Epithelial cell of esophagus (primary cell): ENCODE measurements at regions not wholly inside any gene's neighbourhood (a gene's known extent, or its start where the extent isn't known, plus 50 kb on each side); places are given as distances from the start of the nearest gene placed in this dataset.

ENCODE experiments used
- DNase-seq: peaks from one replicate; pipeline ENCODE4 v3.0.0; 2010; ENCODE audit warnings: low read depth
- H3K4me3 ChIP-seq: 2 replicates; pipeline ENCODE4 v1.5.1; 2011; ENCODE audit warnings: mild to moderate bottlenecking, low read length, control low read depth
- TF ChIP-seq, protein P1 (sequence below): IDR thresholded peaks from 2 replicates; pipeline ENCODE4 v1.5.1; 2011; ENCODE audit warnings: low read depth, mild to moderate bottlenecking, low read length, control low read depth, inconsistent platforms; ENCODE audit not compliant: insufficient read depth; ENCODE audit errors: missing control alignments

GRCh38 chr13:111029957-111030609 is 85.0 kb upstream of the ARHGEF7 start:
- H3K4me3 ChIP-seq = no peak overlapping the region
- no peak for DNase-seq
- TF ChIP-seq, protein P1, sequence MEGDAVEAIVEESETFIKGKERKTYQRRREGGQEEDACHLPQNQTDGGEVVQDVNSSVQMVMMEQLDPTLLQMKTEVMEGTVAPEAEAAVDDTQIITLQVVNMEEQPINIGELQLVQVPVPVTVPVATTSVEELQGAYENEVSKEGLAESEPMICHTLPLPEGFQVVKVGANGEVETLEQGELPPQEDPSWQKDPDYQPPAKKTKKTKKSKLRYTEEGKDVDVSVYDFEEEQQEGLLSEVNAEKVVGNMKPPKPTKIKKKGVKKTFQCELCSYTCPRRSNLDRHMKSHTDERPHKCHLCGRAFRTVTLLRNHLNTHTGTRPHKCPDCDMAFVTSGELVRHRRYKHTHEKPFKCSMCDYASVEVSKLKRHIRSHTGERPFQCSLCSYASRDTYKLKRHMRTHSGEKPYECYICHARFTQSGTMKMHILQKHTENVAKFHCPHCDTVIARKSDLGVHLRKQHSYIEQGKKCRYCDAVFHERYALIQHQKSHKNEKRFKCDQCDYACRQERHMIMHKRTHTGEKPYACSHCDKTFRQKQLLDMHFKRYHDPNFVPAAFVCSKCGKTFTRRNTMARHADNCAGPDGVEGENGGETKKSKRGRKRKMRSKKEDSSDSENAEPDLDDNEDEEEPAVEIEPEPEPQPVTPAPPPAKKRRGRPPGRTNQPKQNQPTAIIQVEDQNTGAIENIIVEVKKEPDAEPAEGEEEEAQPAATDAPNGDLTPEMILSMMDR = no peak

DNA sequence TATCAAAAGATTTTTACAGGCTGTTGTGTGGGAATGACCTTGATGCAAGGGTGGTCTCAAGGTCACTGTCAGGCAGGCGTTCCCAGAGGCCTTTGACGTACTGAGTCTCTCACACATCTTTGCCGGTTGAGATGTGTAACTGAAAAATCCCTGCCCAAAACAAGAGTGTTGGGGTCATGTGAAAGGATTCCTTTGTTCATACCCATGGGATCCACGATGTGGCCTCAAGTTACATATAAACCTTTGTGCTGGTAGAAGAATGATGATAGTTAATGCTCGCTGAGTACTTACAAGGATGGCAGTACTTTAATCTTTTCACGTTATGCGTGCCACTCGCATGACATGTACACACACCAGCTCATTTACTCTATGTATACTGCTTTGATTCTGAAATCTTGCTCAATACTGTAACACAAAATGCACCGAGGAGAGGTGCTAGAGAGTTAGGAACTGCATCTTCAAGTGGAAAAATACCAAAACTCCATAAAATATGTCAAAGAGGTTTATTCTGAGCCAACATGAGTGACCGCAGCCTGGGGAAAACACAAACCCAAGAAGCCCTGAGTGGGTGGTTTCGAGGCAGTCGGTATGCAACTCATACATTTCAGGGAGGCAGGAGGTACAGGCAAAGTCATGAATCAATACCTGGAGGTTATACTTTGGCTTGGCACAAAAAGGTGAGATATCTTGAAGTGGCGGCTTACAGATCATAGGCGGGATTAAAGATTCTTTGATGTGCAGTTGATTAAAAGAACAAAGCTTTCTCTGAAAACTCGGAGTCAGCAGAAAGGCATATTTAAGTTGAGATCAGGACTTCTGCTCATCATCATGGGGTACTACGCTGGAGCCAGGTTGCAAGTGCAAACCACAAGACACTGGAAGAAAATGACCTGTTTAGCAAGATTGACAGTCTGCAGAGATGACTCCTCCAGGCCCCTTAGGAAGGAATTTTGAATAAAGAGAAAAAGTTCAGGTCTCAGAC is 87.4 kb upstream of the ARHGEF7 start:
- H3K4me3 ChIP-seq = no peak overlapping the region
- TF ChIP-seq, protein P1 = no peak
- no peak for DNase-seq

DNA sequence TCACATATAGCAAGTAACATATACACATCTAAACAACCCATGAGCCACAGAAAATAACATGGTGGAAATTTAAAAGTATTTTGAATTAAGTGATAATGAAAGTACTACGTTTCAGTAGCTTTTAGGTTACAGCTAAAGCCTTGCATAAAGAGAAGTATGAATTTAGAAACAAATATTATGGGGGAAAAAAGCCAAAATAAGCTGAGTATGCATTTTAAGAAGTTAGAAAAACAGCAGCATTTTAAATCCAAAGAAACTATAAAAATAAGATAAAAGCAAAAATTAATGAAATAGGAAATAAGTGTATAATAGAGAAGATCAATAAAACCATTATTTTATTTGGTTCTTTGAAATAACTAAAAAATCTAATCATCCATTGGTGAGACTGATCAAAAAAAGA is 89.8 kb upstream of the ARHGEF7 start:
- TF ChIP-seq, protein P1 = no peak
- no peak for DNase-seq

DNA sequence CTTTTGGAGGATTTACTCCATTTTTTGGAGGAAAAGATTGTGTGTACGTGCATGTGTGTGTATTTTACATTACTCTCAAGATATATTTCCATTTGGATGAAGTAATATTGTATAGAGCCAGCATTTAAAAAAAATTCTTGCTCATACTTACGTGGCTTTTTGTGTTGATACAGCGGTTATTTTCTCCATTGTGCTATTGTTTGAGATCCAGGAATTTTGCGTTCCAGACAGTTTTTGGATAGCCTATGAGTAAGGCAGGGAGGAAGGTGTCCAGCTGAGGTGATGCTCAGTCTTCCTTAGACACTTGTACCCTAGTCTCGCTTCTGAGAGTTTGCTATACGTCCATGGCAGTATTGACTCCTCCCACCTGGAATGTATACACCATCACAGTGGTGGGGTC is 92.2 kb upstream of the ARHGEF7 start:
- H3K4me3 ChIP-seq = no peak overlapping the region
- DNase-seq = no peak
- TF ChIP-seq, protein P1 = no peak

More for the DNA sequence above, 89.8 kb upstream of the ARHGEF7 start:
- H3K4me3 ChIP-seq = no peak overlapping the region

DNA sequence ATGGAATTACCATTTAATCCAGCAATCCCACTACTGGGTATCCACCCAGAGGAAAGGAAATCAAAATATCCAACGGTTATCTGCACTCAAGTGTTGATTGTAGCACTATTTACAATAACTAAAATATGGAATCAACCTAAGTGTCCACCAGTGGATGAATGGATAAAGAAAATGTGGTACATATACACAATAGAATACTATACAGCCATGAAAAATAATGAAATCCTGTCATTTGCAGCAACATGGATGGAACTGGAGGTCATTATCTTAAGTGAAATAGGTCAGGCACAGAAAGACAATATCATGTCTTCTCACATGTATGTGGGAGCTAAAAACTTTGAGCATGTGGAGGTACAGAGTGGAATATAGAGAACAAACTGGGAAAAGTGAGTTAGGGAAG is 92.9 kb upstream of the ARHGEF7 start:
- no peak for DNase-seq
- H3K4me3 ChIP-seq = no peak overlapping the region

GRCh38 chr13:111021270-111021669 is 93.8 kb upstream of the ARHGEF7 start:
- DNase-seq = no peak
- no peak overlapping the region for H3K4me3 ChIP-seq
- TF ChIP-seq, protein P1 = no peak

More for the DNA sequence above, 92.9 kb upstream of the ARHGEF7 start:
- TF ChIP-seq, protein P1 = no peak
